IMR-90 (cell line): ENCODE measurements at regions not wholly inside any gene's neighbourhood (a gene's known extent, or its start where the extent isn't known, plus 50 kb on each side); places are given as distances from the start of the nearest gene placed in this dataset.
A peak's percentile ranks its signal among the peaks of the same experiment; 100 is the strongest.

Experiments
- ATAC-seq: fragments of 200-7000 bp; cut with Tn5 transposase; 2 replicates; pipeline ENCODE4 v1.9.1; 2020; ENCODE audit warnings: low read depth, mild to moderate bottlenecking, moderate library complexity
- BruUV-seq: library from RNA; stranded (reverse); fragments of 400-500 nt; replicated peaks from 2 replicates; lab custom pipeline; 2021; lab: Mats Ljungman, UMichigan
- CTCF ChIA-PET: fragments of 300-600 bp; formaldehyde crosslinking; extraction: SDS; loops from one replicate; lab custom pipeline; 2021; ENCODE audit warnings: antibody characterized with exemption; lab: Yijun Ruan, JAX
- POLR2A ChIA-PET: fragments of 300-600 bp; sonication (Branson Sonifier 250); formaldehyde crosslinking; loops from one replicate; lab custom pipeline; 2022; ENCODE audit warnings: antibody characterized with exemption; ENCODE audit not compliant: unreplicated experiment; lab: Charles Lee
- DNase-seq: peaks from one replicate; pipeline ENCODE4 v3.0.0; 2013
- H2AFZ ChIP-seq: replicated peaks from 2 replicates; pipeline ENCODE3; 2013; ENCODE audit warnings: low read length, mild to moderate bottlenecking; ENCODE audit not compliant: poor library complexity
- H2AK5ac ChIP-seq: 2 replicates; pipeline ENCODE4 v1.6.1; 2013; ENCODE audit warnings: low read depth, low read length, inconsistent platforms
- H2AK9ac ChIP-seq: replicated peaks from 2 replicates; pipeline ENCODE3; 2013; ENCODE audit warnings: mild to moderate bottlenecking, low read depth, low read length, moderate library complexity; ENCODE audit not compliant: poor library complexity
- H2BK120ac ChIP-seq: 2 replicates; pipeline ENCODE4 v1.6.1; 2013; ENCODE audit warnings: low read depth, low read length, inconsistent platforms
- H2BK15ac ChIP-seq: 3 replicates; pipeline ENCODE4 v1.6.1; 2013; ENCODE audit warnings: low read depth, low read length, inconsistent platforms
- H2BK20ac ChIP-seq: 2 replicates; pipeline ENCODE4 v1.6.1; 2013; ENCODE audit warnings: low read depth, mild to moderate bottlenecking, inconsistent platforms, low read length, moderate library complexity
- H2BK5ac ChIP-seq: 2 replicates; pipeline ENCODE4 v1.6.1; 2013; ENCODE audit warnings: mild to moderate bottlenecking, low read depth, low read length, inconsistent platforms; ENCODE audit not compliant: poor library complexity, severe bottlenecking
- H3K14ac ChIP-seq: replicated peaks from 2 replicates; pipeline ENCODE4 v1.6.1; 2013; ENCODE audit warnings: low read depth, low read length, inconsistent platforms
- H3K18ac ChIP-seq: 2 replicates; pipeline ENCODE4 v1.6.1; 2013; ENCODE audit warnings: low read depth, low read length, control low read depth
- H3K23ac ChIP-seq: 2 replicates; pipeline ENCODE4 v1.6.1; 2013; ENCODE audit warnings: low read depth, low read length, inconsistent platforms
- H3K27ac ChIP-seq: 2 replicates; pipeline ENCODE4 v1.5.1; 2013; ENCODE audit warnings: mild to moderate bottlenecking, control low read depth, low read length; ENCODE audit not compliant: insufficient read depth
- H3K27me3 ChIP-seq: 2 replicates; pipeline ENCODE4 v1.6.1; 2013; ENCODE audit warnings: low read length; ENCODE audit not compliant: control insufficient read depth, insufficient read depth
- H3K36me3 ChIP-seq: 2 replicates; pipeline ENCODE4 v1.6.1; 2013; ENCODE audit warnings: low read length, mixed read lengths; ENCODE audit not compliant: control insufficient read depth, insufficient read depth
- H3K4ac ChIP-seq: 2 replicates; pipeline ENCODE4 v1.6.1; 2013; ENCODE audit warnings: low read depth, low read length, inconsistent platforms
- H3K4me1 ChIP-seq: 2 replicates; pipeline ENCODE4 v1.6.1; 2013; ENCODE audit warnings: low read length, mixed read lengths; ENCODE audit not compliant: control insufficient read depth, insufficient read depth
- H3K4me2 ChIP-seq: 2 replicates; pipeline ENCODE4 v1.6.1; 2013; ENCODE audit warnings: low read depth, mild to moderate bottlenecking, control low read depth, low read length, moderate library complexity
- H3K4me3 ChIP-seq: 2 replicates; pipeline ENCODE4 v1.5.1; 2013; ENCODE audit warnings: low read depth, mild to moderate bottlenecking, control low read depth, low read length, moderate library complexity; ENCODE audit not compliant: insufficient read depth
- H3K56ac ChIP-seq: 2 replicates; pipeline ENCODE4 v1.6.1; 2013; ENCODE audit warnings: low read length, inconsistent platforms; ENCODE audit not compliant: insufficient read depth; ENCODE audit errors: extremely low read depth
- H3K79me1 ChIP-seq, 2 experiments: 2 replicates each; pipeline ENCODE4 v1.6.1; 2013; ENCODE audit warnings: low read length in 2 of 2, inconsistent platforms in 1 of 2, low read depth in 1 of 2
- H3K9ac ChIP-seq: 2 replicates; pipeline ENCODE4 v1.6.1; 2013; ENCODE audit warnings: low read depth, low read length, control low read depth
- H3K9me1 ChIP-seq: 2 replicates; pipeline ENCODE4 v1.6.1; 2013; ENCODE audit warnings: low read length, inconsistent platforms; ENCODE audit not compliant: insufficient read depth
- H3K9me3 ChIP-seq: 2 replicates; pipeline ENCODE4 v1.6.1; 2013; ENCODE audit warnings: low read length; ENCODE audit not compliant: control insufficient read depth, insufficient read depth
- H4K20me1 ChIP-seq: 2 replicates; pipeline ENCODE4 v1.6.1; 2013; ENCODE audit warnings: low read length, inconsistent platforms; ENCODE audit not compliant: insufficient read depth
- H4K5ac ChIP-seq: 2 replicates; pipeline ENCODE4 v1.6.1; 2013; ENCODE audit warnings: mild to moderate bottlenecking, low read depth, low read length, control low read depth
- H4K8ac ChIP-seq, 2 experiments: 2 replicates each; pipeline ENCODE4 v1.6.1; 2013; ENCODE audit warnings: low read depth in 2 of 2, low read length in 2 of 2, control low read depth in 1 of 2, inconsistent platforms in 1 of 2
- H4K91ac ChIP-seq: 2 replicates; pipeline ENCODE4 v1.6.1; 2013; ENCODE audit warnings: low read depth, low read length, inconsistent platforms; ENCODE audit not compliant: insufficient read depth
- ELK1 ChIP-seq: fragments of 150-350 bp; IDR thresholded peaks from 2 replicates; pipeline ENCODE4 v1.6.1; 2016; ENCODE audit warnings: low read depth, mild to moderate bottlenecking, low read length, moderate library complexity, borderline replicate concordance
- SMC3 ChIP-seq: fragments of 150-350 bp; IDR thresholded peaks from 2 replicates; pipeline ENCODE4 v1.6.1; 2016; ENCODE audit warnings: low read depth, mild to moderate bottlenecking, antibody characterized with exemption, low read length, moderate library complexity
- WGBS, 2 experiments: methylation state at CpG; one replicate each; pipeline versions ENCODE4 v1.1.5 to v1.1.7; 2013; ENCODE audit warnings: missing lambda C conversion rate in 2 of 2; ENCODE audit not compliant: insufficient read length in 1 of 2; ENCODE audit errors: extremely low coverage in 2 of 2; 5-methylcytosine and 5-hydroxymethylcytosine counted together
- dilution Hi-C: fragments of 300-500 bp; cut with HindIII; formaldehyde crosslinking; loops from one replicate; pipeline ENCODE4 v1.14.3; 2018; ENCODE audit warnings: low sequenced_read_pairs; ENCODE audit not compliant: unreplicated experiment
- in situ Hi-C: fragments of 300-500 bp; cut with MboI; formaldehyde crosslinking; loops from 3 replicates; pipeline ENCODE4 v1.14.3; 2019; ENCODE audit warnings: low sequenced_read_pairs, inconsistent platforms, mixed read lengths
- intact Hi-C: fragments of 100-400 bp; cut with micrococcal nuclease; formaldehyde crosslinking; loops from 2 replicates; pipeline ENCODE4 v1.10.0; 2022

- Histone ChIP-seq H3K4me3 (no peak overlapping the region), H3K9me3 (no peaks in the 10 kb centered on the region), H3K36me3 (no peaks in the 10 kb centered on the region), H3K27me3 (no peaks in the 10 kb centered on the region), H3K79me1 (no peaks in the 10 kb centered on the region), H2BK15ac (no peak overlapping the region), H2BK20ac (no peak overlapping the region), H3K14ac (no peak overlapping the region), H2AK5ac (no peak overlapping the region), H3K56ac (no peak overlapping the region), H4K91ac (no peak overlapping the region), H2BK120ac (no peak overlapping the region), H4K8ac (no peak overlapping the region), H3K18ac (no peak overlapping the region), H3K9me1 (no peaks in the 10 kb centered on the region), H2AFZ (no peak overlapping the region), H3K4me2 (no peak overlapping the region), H3K4me1 (no peaks in the 10 kb centered on the region), H2AK9ac (no peak overlapping the region), H3K4ac (no peak overlapping the region), H4K5ac (no peak overlapping the region), H3K23ac (no peak overlapping the region), H2BK5ac (no peak overlapping the region), H4K20me1 (no peaks in the 10 kb centered on the region), H3K27ac (no peak overlapping the region), H3K9ac (no peak overlapping the region)
- in situ Hi-C loops (no loop called here), dilution Hi-C loops (no loop called here), intact Hi-C loops (no loop called here)
- DNase-seq, result peak; percentile 4
- ChIA-PET POLR2A (no interaction called here), CTCF (no interaction called here)
- no peak for ATAC-seq
- TF ChIP-seq SMC3 (peak; percentile 10; the same call in 1 of the 2 replicates), ELK1 (no peak)
- no CpG with 5 or more reads among the region's 2 CpGs for WGBS, 2 experiments
- no TSS peak for BruUV-seq
Measured at GRCh38 chr4:29131304-29131703, 1588.9 kb upstream of the PCDH7 start.
